ENCODE measurements at regions not wholly inside any gene's neighbourhood (a gene's known extent, or its start where the extent isn't known, plus 50 kb on each side); places are given as distances from the start of the nearest gene placed in this dataset.

DNA sequence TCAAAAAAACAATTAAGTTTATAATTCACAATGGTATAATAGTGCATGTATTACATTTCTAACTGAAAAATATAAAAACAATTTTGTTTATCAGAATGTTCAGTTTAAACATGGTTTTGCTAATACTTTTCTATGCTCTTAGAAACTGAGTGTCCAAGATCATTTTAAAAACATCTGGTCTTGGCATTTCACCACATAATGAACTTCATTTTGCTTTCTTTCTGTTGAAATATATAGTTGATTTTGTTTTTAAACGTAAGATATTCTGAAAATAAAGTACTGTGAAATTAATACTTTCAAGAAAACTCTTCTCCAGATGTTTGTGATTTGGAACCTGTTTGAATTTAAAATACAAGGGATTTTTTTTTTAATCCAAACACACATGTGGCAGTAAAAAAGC lies 264.4 kb downstream of the COL12A1 start:
- TF ChIP-seq RAD21 (IDR thresholded peaks at IDR 0.05; ENCODE audit: low read depth) = no peak
- no peak for TF ChIP-seq REST (IDR thresholded peaks at IDR 0.05; ENCODE audit: low read depth)
- no peak for TF ChIP-seq TEAD4 (IDR thresholded peaks at IDR 0.05)
- TF ChIP-seq YY1 (IDR thresholded peaks at IDR 0.05; ENCODE audit: low read depth) = no peak
- TF ChIP-seq EP300 (IDR thresholded peaks at IDR 0.05; ENCODE audit: borderline replicate concordance) = no peak
- TF ChIP-seq, protein P1, sequence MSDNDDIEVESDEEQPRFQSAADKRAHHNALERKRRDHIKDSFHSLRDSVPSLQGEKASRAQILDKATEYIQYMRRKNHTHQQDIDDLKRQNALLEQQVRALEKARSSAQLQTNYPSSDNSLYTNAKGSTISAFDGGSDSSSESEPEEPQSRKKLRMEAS (IDR thresholded peaks at IDR 0.05) = no peak
- TF ChIP-seq CEBPB (IDR thresholded peaks at IDR 0.05) = no peak

Data from Ishikawa (cell line).